ENCODE measurements at regions not wholly inside any gene's neighbourhood (a gene's known extent, or its start where the extent isn't known, plus 50 kb on each side); places are given as distances from the start of the nearest gene placed in this dataset.

GRCh38 chr9:7869340-7869739 lies 69.8 kb upstream of the DMAC1 start:
- Histone ChIP-seq H3K4me1 (replicated peaks in 1 of 4; ENCODE audit: control insufficient read depth in 3 of 4, insufficient read depth in 4 of 4, low read length in 3 of 4) (no peaks in the 10 kb centered on the region), H2BK120ac (replicated peaks; ENCODE audit: low read depth, low read length) (no peak overlapping the region), H3K36me3 (ENCODE audit: control insufficient read depth in 2 of 4, insufficient read depth in 4 of 4, low read length in 3 of 4) (no peaks in the 10 kb centered on the region), H2AK5ac (ENCODE audit: low read depth, low read length) (no peak overlapping the region), H3K14ac (ENCODE audit: insufficient read length) (no peak overlapping the region), H3K23ac (ENCODE audit: insufficient read length) (no peak overlapping the region), H4K5ac (ENCODE audit: insufficient read length, low read depth, low read length) (no peak overlapping the region), H4K20me1 (replicated peaks in 1 of 2; ENCODE audit: control insufficient read depth in 1 of 2, insufficient read depth in 2 of 2, low read length in 2 of 2) (no peaks in the 10 kb centered on the region), H3K79me1 (ENCODE audit: low read depth, low read length) (no peaks in the 10 kb centered on the region), H2AFZ (ENCODE audit: low read length) (no peak overlapping the region), H3K79me2 (ENCODE audit: control insufficient read depth in 1 of 2, insufficient read depth in 2 of 2, low read length in 2 of 2) (no peaks in the 10 kb centered on the region), H2BK15ac (ENCODE audit: low read length) (no peak overlapping the region), H3K27ac (ENCODE audit: low read depth, low read length) (no peak overlapping the region), H3K9me3 (ENCODE audit: insufficient read depth in 2 of 2, low read depth in 1 of 2, low read length in 1 of 2) (no peaks in the 10 kb centered on the region), H3K18ac (ENCODE audit: extremely low read depth, low read length) (no peak overlapping the region), H2BK12ac (ENCODE audit: low read depth, low read length) (no peak overlapping the region), H2BK5ac (ENCODE audit: low read depth, low read length) (no peak overlapping the region), H4K8ac (ENCODE audit: extremely low read depth, insufficient read depth, low read length) (no peak overlapping the region), H2BK20ac (ENCODE audit: low read length) (no peak overlapping the region), H3K4ac (replicated peaks; ENCODE audit: insufficient read length, low read depth, low read length) (no peak overlapping the region), H3K4me3 (ENCODE audit: extremely low read depth in 1 of 4, insufficient read depth in 2 of 4, low read depth in 3 of 4, low read length in 4 of 4) (no peak overlapping the region), H3K27me3 (replicated peaks in 1 of 4; ENCODE audit: control insufficient read depth in 3 of 4, extremely low read depth in 1 of 4, insufficient read depth in 3 of 4, low read length in 3 of 4) (no peaks in the 10 kb centered on the region), H3K23me2 (ENCODE audit: low read depth, low read length) (no peaks in the 10 kb centered on the region), H3K4me2 (ENCODE audit: insufficient read depth in 1 of 2, low read depth in 2 of 2, low read length in 2 of 2) (no peak overlapping the region), H3K56ac (replicated peaks; ENCODE audit: insufficient read length, low read depth, low read length) (no peak overlapping the region), H3K9ac (replicated peaks in 1 of 4; ENCODE audit: extremely low read depth in 1 of 4, low read depth in 3 of 4, low read length in 3 of 4) (no peak overlapping the region), H4K91ac (replicated peaks; ENCODE audit: insufficient read length, low read length) (no peak overlapping the region)
- no peak for TF ChIP-seq RAD21 (IDR thresholded peaks at IDR 0.05 in 1 of 2, conservative IDR thresholded peaks at IDR 0.05 in 1 of 2; ENCODE audit: low read depth in 2 of 2, low read length in 2 of 2)
- no peak for TF ChIP-seq EGR1 (IDR thresholded peaks at IDR 0.05; ENCODE audit: borderline replicate concordance, low read depth, low read length)
- no peak for TF ChIP-seq TBP (IDR thresholded peaks at IDR 0.05; ENCODE audit: low read depth, low read length)
- no peak for TF ChIP-seq RFX5 (IDR thresholded peaks at IDR 0.05; ENCODE audit: borderline replicate concordance, low read depth, low read length)
- no peak for TF ChIP-seq POU5F1 (IDR thresholded peaks at IDR 0.05; ENCODE audit: low read depth, low read length)
- TF ChIP-seq EP300 (IDR thresholded peaks at IDR 0.05; ENCODE audit: borderline replicate concordance in 1 of 2, low read depth in 2 of 2, low read length in 2 of 2): no peak
- no peak for TF ChIP-seq NRF1 (IDR thresholded peaks at IDR 0.05; ENCODE audit: low read depth, low read length)
- no peak for TF ChIP-seq CEBPB (IDR thresholded peaks at IDR 0.05; ENCODE audit: low read depth, low read length)
- TF ChIP-seq RXRA (IDR thresholded peaks at IDR 0.05; ENCODE audit: insufficient read depth, low read depth, low read length): no peak
- TF ChIP-seq CREB1 (IDR thresholded peaks at IDR 0.05): no peak
- TF ChIP-seq, protein P1, sequence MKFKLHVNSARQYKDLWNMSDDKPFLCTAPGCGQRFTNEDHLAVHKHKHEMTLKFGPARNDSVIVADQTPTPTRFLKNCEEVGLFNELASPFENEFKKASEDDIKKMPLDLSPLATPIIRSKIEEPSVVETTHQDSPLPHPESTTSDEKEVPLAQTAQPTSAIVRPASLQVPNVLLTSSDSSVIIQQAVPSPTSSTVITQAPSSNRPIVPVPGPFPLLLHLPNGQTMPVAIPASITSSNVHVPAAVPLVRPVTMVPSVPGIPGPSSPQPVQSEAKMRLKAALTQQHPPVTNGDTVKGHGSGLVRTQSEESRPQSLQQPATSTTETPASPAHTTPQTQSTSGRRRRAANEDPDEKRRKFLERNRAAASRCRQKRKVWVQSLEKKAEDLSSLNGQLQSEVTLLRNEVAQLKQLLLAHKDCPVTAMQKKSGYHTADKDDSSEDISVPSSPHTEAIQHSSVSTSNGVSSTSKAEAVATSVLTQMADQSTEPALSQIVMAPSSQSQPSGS (IDR thresholded peaks at IDR 0.05; ENCODE audit: low read length): no peak
- no peak for TF ChIP-seq FOSL1 (IDR thresholded peaks at IDR 0.05; ENCODE audit: insufficient read depth, low read depth, low read length)
- no peak for TF ChIP-seq CTBP2 (IDR thresholded peaks at IDR 0.05; ENCODE audit: borderline replicate concordance, insufficient read depth, insufficient read length, low read length)
- TF ChIP-seq CHD2 (IDR thresholded peaks at IDR 0.05; ENCODE audit: low read length): no peak
- 90% methylated on average over 2 of the region's 2 CpGs; no CpG with 5 or more reads in 1 of the 2 experiments for WGBS, 2 experiments (ENCODE audit: extremely low coverage in 1 of 2, insufficient coverage in 1 of 2, insufficient read length in 1 of 2, insufficient replicate concordance in 2 of 2, low coverage in 1 of 2, low lambda C conversion rate in 2 of 2, missing lambda C conversion rate in 1 of 2)
- no peak for FAIRE-seq
- ChIA-PET POLR2A (ENCODE audit: partially characterized antibody) (no interaction called here), CTCF (ENCODE audit: partially characterized antibody) (no interaction called here)
- DNase-seq (ENCODE audit: low read depth in 1 of 2, low spot score in 2 of 2): no peak
